H1 (cell line): ENCODE measurements at regions not wholly inside any gene's neighbourhood (a gene's known extent, or its start where the extent isn't known, plus 50 kb on each side); places are given as distances from the start of the nearest gene placed in this dataset.

Experiments
- CTCF ChIA-PET: fragments of 300-600 bp; sonication (Branson Sonifier 250); formaldehyde crosslinking; loops from one replicate; lab custom pipeline; 2021; ENCODE audit not compliant: partially characterized antibody; lab: Charles Lee
- POLR2A ChIA-PET: fragments of 300-600 bp; sonication (Branson Sonifier 250); formaldehyde crosslinking; loops from one replicate; lab custom pipeline; 2021; ENCODE audit warnings: inconsistent platforms; ENCODE audit not compliant: partially characterized antibody; lab: Charles Lee
- DNase-seq, 2 experiments: peaks; one replicate each; pipeline versions ENCODE4 v3.0.0 to v3.0.0-alpha.2; 2010 to 2022; ENCODE audit warnings: low spot score in 2 of 2, low read depth in 1 of 2, mixed read lengths in 1 of 2
- FAIRE-seq: peaks from 2 replicates; lab custom pipeline; 2011; peaks lifted over from hg19 to GRCh38; lab: Jason Lieb, UNC
- H2AFZ ChIP-seq: 2 replicates; pipeline ENCODE4 v1.8.1; 2012; ENCODE audit warnings: low read length, inconsistent platforms
- H2AK5ac ChIP-seq: 2 replicates; pipeline ENCODE4 v1.6.1; 2013; ENCODE audit warnings: low read depth, low read length
- H2BK120ac ChIP-seq: replicated peaks from 2 replicates; pipeline ENCODE3; 2013; ENCODE audit warnings: low read depth, low read length, inconsistent platforms
- H2BK12ac ChIP-seq: 2 replicates; pipeline ENCODE4 v1.6.1; 2013; ENCODE audit warnings: low read depth, low read length
- H2BK15ac ChIP-seq: 2 replicates; pipeline ENCODE4 v1.6.1; 2013; ENCODE audit warnings: low read length
- H2BK20ac ChIP-seq: 2 replicates; pipeline ENCODE4 v1.6.1; 2013; ENCODE audit warnings: low read length
- H2BK5ac ChIP-seq: 2 replicates; pipeline ENCODE4 v1.6.1; 2013; ENCODE audit warnings: low read depth, low read length
- H3K14ac ChIP-seq: 2 replicates; pipeline ENCODE4 v1.6.1; 2013; ENCODE audit warnings: inconsistent platforms; ENCODE audit not compliant: insufficient read length
- H3K18ac ChIP-seq: 2 replicates; pipeline ENCODE4 v1.6.1; 2013; ENCODE audit warnings: low read length; ENCODE audit errors: extremely low read depth
- H3K23ac ChIP-seq: 2 replicates; pipeline ENCODE4 v1.6.1; 2013; ENCODE audit warnings: inconsistent platforms; ENCODE audit not compliant: insufficient read length
- H3K23me2 ChIP-seq: 2 replicates; pipeline ENCODE4 v1.6.1; 2013; ENCODE audit warnings: low read depth, low read length
- H3K27ac ChIP-seq: 2 replicates; pipeline ENCODE4 v1.6.1; 2011; ENCODE audit warnings: low read depth, low read length, inconsistent platforms
- H3K27me3 ChIP-seq, 4 experiments: replicated peaks in 1 of 4; 1 replicate in 1 of 4; 2 replicates in 3 of 4; pipeline versions ENCODE4 v1.6.1 to v1.8.1; 2011 to 2013; ENCODE audit warnings: low read length in 3 of 4, mild to moderate bottlenecking in 3 of 4, inconsistent platforms in 2 of 4, mixed read lengths in 2 of 4, moderate library complexity in 1 of 4; ENCODE audit not compliant: control insufficient read depth in 3 of 4, insufficient read depth in 3 of 4; ENCODE audit errors: extremely low read depth in 1 of 4
- H3K36me3 ChIP-seq, 4 experiments: 2 replicates each; pipeline versions ENCODE4 v1.6.1 to v1.8.1; 2011 to 2013; ENCODE audit warnings: mild to moderate bottlenecking in 4 of 4, low read length in 3 of 4, moderate library complexity in 2 of 4, control low read depth in 1 of 4, inconsistent platforms in 1 of 4; ENCODE audit not compliant: insufficient read depth in 4 of 4, control insufficient read depth in 2 of 4
- H3K4ac ChIP-seq: replicated peaks from 2 replicates; pipeline ENCODE3; 2013; ENCODE audit warnings: low read length, low read depth, mixed read lengths, inconsistent platforms; ENCODE audit not compliant: insufficient read length
- H3K4me1 ChIP-seq, 4 experiments: replicated peaks in 1 of 4; 1 replicate in 1 of 4; 2 replicates in 3 of 4; pipeline versions ENCODE4 v1.6.1 to v1.8.1; 2011 to 2013; ENCODE audit warnings: low read length in 3 of 4, inconsistent platforms in 2 of 4, mixed read lengths in 1 of 4; ENCODE audit not compliant: insufficient read depth in 4 of 4, control insufficient read depth in 3 of 4
- H3K4me2 ChIP-seq, 2 experiments: 2 replicates each; pipeline versions ENCODE4 v1.6.1 to v1.8.1; 2011 to 2013; ENCODE audit warnings: low read depth in 2 of 2, low read length in 2 of 2, control low read depth in 1 of 2, inconsistent platforms in 1 of 2, mild to moderate bottlenecking in 1 of 2; ENCODE audit not compliant: insufficient read depth in 1 of 2
- H3K4me3 ChIP-seq, 4 experiments: fragments of 200-600, 300-600 bp in 1 of 4; sonication (generic), shearing (Covaris generic), sonication (Bioruptor Twin) in 1 of 4; 2 replicates each; pipeline versions ENCODE4 v1.5.1 to v1.8.1; 2011 to 2016; ENCODE audit warnings: low read length in 4 of 4, low read depth in 3 of 4, control low read depth in 2 of 4, inconsistent platforms in 2 of 4, mild to moderate bottlenecking in 2 of 4, mixed read lengths in 1 of 4, moderate library complexity in 1 of 4; ENCODE audit not compliant: insufficient read depth in 2 of 4; ENCODE audit errors: extremely low read depth in 1 of 4
- H3K56ac ChIP-seq: replicated peaks from 2 replicates; pipeline ENCODE3; 2013; ENCODE audit warnings: low read depth, mild to moderate bottlenecking, mixed read lengths, low read length, inconsistent platforms; ENCODE audit not compliant: insufficient read length
- H3K79me1 ChIP-seq: 2 replicates; pipeline ENCODE4 v1.6.1; 2013; ENCODE audit warnings: low read depth, low read length, control low read depth
- H3K79me2 ChIP-seq, 2 experiments: 2 replicates each; pipeline versions ENCODE4 v1.6.1 to v1.8.1; 2012 to 2013; ENCODE audit warnings: low read length in 2 of 2, mild to moderate bottlenecking in 2 of 2, inconsistent platforms in 1 of 2; ENCODE audit not compliant: insufficient read depth in 2 of 2, control insufficient read depth in 1 of 2
- H3K9ac ChIP-seq, 4 experiments: replicated peaks in 1 of 4; 1 replicate in 1 of 4; 2 replicates in 3 of 4; pipeline versions ENCODE4 v1.6.1 to v1.8.1; 2011 to 2013; ENCODE audit warnings: low read depth in 3 of 4, low read length in 3 of 4, control low read depth in 2 of 4, mild to moderate bottlenecking in 2 of 4, moderate library complexity in 2 of 4, inconsistent platforms in 1 of 4; ENCODE audit errors: extremely low read depth in 1 of 4
- H3K9me3 ChIP-seq, 2 experiments: 2 replicates each; pipeline versions ENCODE4 v1.6.1 to v1.8.1; 2012 to 2013; ENCODE audit warnings: mild to moderate bottlenecking in 2 of 2, moderate library complexity in 2 of 2, control low read depth in 1 of 2, inconsistent platforms in 1 of 2, low read depth in 1 of 2, low read length in 1 of 2, mixed read lengths in 1 of 2; ENCODE audit not compliant: insufficient read depth in 2 of 2
- H4K20me1 ChIP-seq, 2 experiments: replicated peaks in 1 of 2; 2 replicates each; pipeline versions ENCODE3 to v1.8.1; 2011 to 2013; ENCODE audit warnings: inconsistent platforms in 2 of 2, low read length in 2 of 2, mild to moderate bottlenecking in 1 of 2; ENCODE audit not compliant: insufficient read depth in 2 of 2, control insufficient read depth in 1 of 2
- H4K5ac ChIP-seq: 2 replicates; pipeline ENCODE4 v1.6.1; 2013; ENCODE audit warnings: low read length, low read depth, mixed read lengths, inconsistent platforms; ENCODE audit not compliant: insufficient read length
- H4K8ac ChIP-seq: 2 replicates; pipeline ENCODE4 v1.8.0; 2013; ENCODE audit warnings: mild to moderate bottlenecking, moderate library complexity, low read length, inconsistent platforms; ENCODE audit not compliant: insufficient read depth; ENCODE audit errors: extremely low read depth
- H4K91ac ChIP-seq: replicated peaks from 2 replicates; pipeline ENCODE3; 2013; ENCODE audit warnings: low read length, mixed read lengths, inconsistent platforms; ENCODE audit not compliant: insufficient read length
- ASH2L ChIP-seq: fragments of 200-600, 300-600 bp; sonication (generic); IDR thresholded peaks from one replicate; pipeline ENCODE4 v1.7.1; 2017; ENCODE audit warnings: low read length
- EGR1 ChIP-seq: IDR thresholded peaks from 2 replicates; pipeline ENCODE4 v1.6.1; 2011; ENCODE audit warnings: low read depth, low read length, borderline replicate concordance
- SIN3A ChIP-seq, 2 experiments: IDR thresholded peaks in 1 of 2; conservative IDR thresholded peaks in 1 of 2; 2 replicates each; pipeline ENCODE4 v1.6.1; 2011 to 2012; ENCODE audit warnings: low read length in 2 of 2, improper control_type of control experiment in 1 of 2, low read depth in 1 of 2, mild to moderate bottlenecking in 1 of 2
- SIRT6 ChIP-seq: IDR thresholded peaks from one replicate; pipeline ENCODE4 v1.7.1; 2012; ENCODE audit warnings: low read length, inconsistent platforms
- TBP ChIP-seq: IDR thresholded peaks from 2 replicates; pipeline ENCODE4 v1.6.1; 2011; ENCODE audit warnings: low read depth, low read length, improper control_type of control experiment
- YY1 ChIP-seq: IDR thresholded peaks from 2 replicates; pipeline ENCODE4 v1.6.1; 2011; ENCODE audit warnings: low read depth, mild to moderate bottlenecking, low read length
- WGBS, 2 experiments: shearing (Covaris generic) in 1 of 2; methylation state at CpG; one replicate each; pipeline versions ENCODE4 v1.1.6 to v1.1.7; 2013 to 2015; ENCODE audit warnings: low lambda C conversion rate in 2 of 2, mixed read lengths in 2 of 2, inconsistent platforms in 1 of 2, low coverage in 1 of 2, missing lambda C conversion rate in 1 of 2; ENCODE audit not compliant: insufficient replicate concordance in 2 of 2, insufficient coverage in 1 of 2, insufficient read length in 1 of 2; ENCODE audit errors: extremely low coverage in 1 of 2, missing lambda C conversion rate in 1 of 2; 5-methylcytosine and 5-hydroxymethylcytosine counted together
- TF ChIP-seq, protein P1 (sequence below), 3 experiments: IDR thresholded peaks; 1 replicate in 2 of 3; 2 replicates in 1 of 3; pipeline versions ENCODE4 v1.5.1 to v1.6.1; 2011; ENCODE audit warnings: low read length in 3 of 3, mild to moderate bottlenecking in 3 of 3, inconsistent platforms in 2 of 3, low read depth in 1 of 3, moderate library complexity in 1 of 3; ENCODE audit not compliant: insufficient read depth in 1 of 3; ENCODE audit errors: control extremely low read depth in 1 of 3

- Histone ChIP-seq H4K5ac (no peak overlapping the region), H2AFZ (no peak overlapping the region), H3K23ac (no peak overlapping the region), H3K79me2 (no peaks in the 10 kb centered on the region), H3K4me1 (no peaks in the 10 kb centered on the region; a peak in 1 of 7 replicates), H3K79me1 (no peaks in the 10 kb centered on the region), H2BK20ac (no peak overlapping the region), H4K20me1 (no peaks in the 10 kb centered on the region), H3K23me2 (no peaks in the 10 kb centered on the region), H2BK5ac (no peak overlapping the region), H3K27ac (no peak overlapping the region), H2BK15ac (no peak overlapping the region), H3K36me3 (no peaks in the 10 kb centered on the region), H3K18ac (no peak overlapping the region), H3K4me3 (no peak overlapping the region), H2BK12ac (no peak overlapping the region), H2BK120ac (no peak overlapping the region), H3K14ac (no peak overlapping the region), H3K9ac (no peak overlapping the region), H4K8ac (no peak overlapping the region), H3K4me2 (no peak overlapping the region), H3K4ac (no peak overlapping the region), H3K27me3 (no peaks in the 10 kb centered on the region), H3K9me3 (peaks cover 0 to 13% of the 10 kb centered on the region in 2 experiments; a peak in 2 of 4 replicates), H2AK5ac (no peak overlapping the region), H4K91ac (no peak overlapping the region), H3K56ac (no peak overlapping the region)
- FAIRE-seq: no peak
- DNase-seq: no peak
- POLR2A ChIA-PET: no interaction called here
- WGBS, 2 experiments: 86% methylated on average over 3 of the region's 5 CpGs; no CpG with 5 or more reads in 1 of the 2 experiments
- CTCF ChIA-PET: interaction anchor here (0.6 to 2.2 kb wide), 5 partner anchors 10 to 1199 kb away, joined by 3 to 10 read pairs (median 5); no protein-coding TSS in a partner anchor
- TF ChIP-seq EGR1 (no peak), ASH2L (no peak), SIRT6 (no peak), TBP (no peak), SIN3A (conservative IDR thresholded peaks at IDR 0.05 in 1 of 2, IDR thresholded peaks at IDR 0.05 in 1 of 2; ENCODE audit: low read depth in 1 of 2, low read length in 2 of 2) (no peak), YY1 (no peak)
- TF ChIP-seq, protein P1, sequence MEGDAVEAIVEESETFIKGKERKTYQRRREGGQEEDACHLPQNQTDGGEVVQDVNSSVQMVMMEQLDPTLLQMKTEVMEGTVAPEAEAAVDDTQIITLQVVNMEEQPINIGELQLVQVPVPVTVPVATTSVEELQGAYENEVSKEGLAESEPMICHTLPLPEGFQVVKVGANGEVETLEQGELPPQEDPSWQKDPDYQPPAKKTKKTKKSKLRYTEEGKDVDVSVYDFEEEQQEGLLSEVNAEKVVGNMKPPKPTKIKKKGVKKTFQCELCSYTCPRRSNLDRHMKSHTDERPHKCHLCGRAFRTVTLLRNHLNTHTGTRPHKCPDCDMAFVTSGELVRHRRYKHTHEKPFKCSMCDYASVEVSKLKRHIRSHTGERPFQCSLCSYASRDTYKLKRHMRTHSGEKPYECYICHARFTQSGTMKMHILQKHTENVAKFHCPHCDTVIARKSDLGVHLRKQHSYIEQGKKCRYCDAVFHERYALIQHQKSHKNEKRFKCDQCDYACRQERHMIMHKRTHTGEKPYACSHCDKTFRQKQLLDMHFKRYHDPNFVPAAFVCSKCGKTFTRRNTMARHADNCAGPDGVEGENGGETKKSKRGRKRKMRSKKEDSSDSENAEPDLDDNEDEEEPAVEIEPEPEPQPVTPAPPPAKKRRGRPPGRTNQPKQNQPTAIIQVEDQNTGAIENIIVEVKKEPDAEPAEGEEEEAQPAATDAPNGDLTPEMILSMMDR (IDR thresholded peaks at IDR 0.05; ENCODE audit: control extremely low read depth in 1 of 3, insufficient read depth in 1 of 3, low read depth in 1 of 3, low read length in 3 of 3): no peak
Observed at GRCh38 chr9:108683245-108683644, 172.5 kb downstream of the ACTL7B start.
